Subcutaneous abdominal adipose tissue (tissue), 5 donors: ENCODE measurements at regions not wholly inside any gene's neighbourhood (a gene's known extent, or its start where the extent isn't known, plus 50 kb on each side); places are given as distances from the start of the nearest gene placed in this dataset.

Experiments used
- H3K27ac ChIP-seq: one replicate; pipeline ENCODE4 v1.7.0; 2013; ENCODE audit warnings: low read depth, mild to moderate bottlenecking, inconsistent platforms, low read length, moderate library complexity
- H3K27me3 ChIP-seq, 5 donors: one replicate each; pipeline ENCODE4 v1.7.0; 2013; ENCODE audit warnings: low read length in 5 of 5, inconsistent platforms in 1 of 5; ENCODE audit not compliant: control insufficient read depth in 5 of 5, insufficient read depth in 4 of 5
- H3K36me3 ChIP-seq, 5 donors: one replicate each; pipeline ENCODE4 v1.7.0; 2013; ENCODE audit warnings: low read length in 5 of 5; ENCODE audit not compliant: control insufficient read depth in 5 of 5, insufficient read depth in 5 of 5
- H3K4me1 ChIP-seq, 5 donors: one replicate each; pipeline ENCODE4 v1.7.0; 2013; ENCODE audit warnings: low read length in 5 of 5, mild to moderate bottlenecking in 3 of 5, moderate library complexity in 1 of 5; ENCODE audit not compliant: control insufficient read depth in 5 of 5, insufficient read depth in 5 of 5
- H3K4me3 ChIP-seq, 5 donors: one replicate each; pipeline ENCODE4 v1.7.0; 2013; ENCODE audit warnings: low read length in 5 of 5, low read depth in 1 of 5
- H3K9ac ChIP-seq, 5 donors: one replicate each; pipeline ENCODE4 v1.7.0; 2013; ENCODE audit warnings: low read length in 5 of 5, mild to moderate bottlenecking in 4 of 5, moderate library complexity in 3 of 5
- H3K9me3 ChIP-seq, 5 donors: one replicate each; pipeline ENCODE4 v1.7.0; 2013; ENCODE audit warnings: low read length in 5 of 5; ENCODE audit not compliant: control insufficient read depth in 5 of 5
- donor health status: healthy.
- donor health status: healthy.
- donor health status: healthy.
- donor health status: healthy.
- donor health status: healthy.

GRCh38 chr1:69459244-69459643 lies 108.5 kb upstream of the LRRC7 start:
- Histone ChIP-seq H3K4me1 (no peaks in the 10 kb centered on the region), H3K36me3 (no peaks in the 10 kb centered on the region), H3K9ac (no peak overlapping the region), H3K27ac (no peak overlapping the region), H3K4me3 (no peak overlapping the region), H3K9me3 (peaks cover 0 to 7% (median 3%) of the 10 kb centered on the region in 5 donors), H3K27me3 (no peaks in the 10 kb centered on the region)

DNA sequence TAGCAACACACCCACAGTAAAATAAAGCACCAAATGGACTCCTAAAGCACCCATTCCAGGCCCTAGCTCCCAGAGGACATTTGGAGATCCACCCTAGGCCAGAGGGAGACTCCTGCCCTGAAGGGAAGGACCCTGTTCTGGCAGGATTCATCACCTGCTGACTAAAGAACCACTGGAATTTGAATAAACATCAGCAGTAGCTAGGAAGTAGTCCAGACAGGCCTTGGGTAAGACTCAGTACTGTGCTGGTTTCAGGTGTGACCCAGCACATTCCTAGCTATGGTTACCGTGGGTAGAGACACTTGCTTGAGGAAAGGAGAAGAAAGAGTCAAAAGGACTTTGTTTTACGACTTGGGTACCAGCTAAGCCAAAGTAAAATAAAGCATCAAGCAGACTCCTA lies 92.7 kb upstream of the LRRC7 start:
- Histone ChIP-seq H3K27me3 (no peaks in the 10 kb centered on the region), H3K4me1 (no peaks in the 10 kb centered on the region), H3K27ac (no peak overlapping the region), H3K36me3 (no peaks in the 10 kb centered on the region), H3K9ac (no peak overlapping the region), H3K9me3 (no peaks in the 10 kb centered on the region), H3K4me3 (no peak overlapping the region)

GRCh38 chr1:69479734-69480133 lies 88.0 kb upstream of the LRRC7 start:
- no peaks in the 10 kb centered on the region for H3K27me3 ChIP-seq

GRCh38 chr1:69483246-69483645 lies 84.5 kb upstream of the LRRC7 start:
- H3K27me3 ChIP-seq: no peaks in the 10 kb centered on the region
- H3K9me3 ChIP-seq: peaks cover 0 to 3% (median 0%) of the 10 kb centered on the region in 5 donors
- no peak overlapping the region for H3K4me3 ChIP-seq
- H3K9ac ChIP-seq: no peak overlapping the region
- no peak overlapping the region for H3K27ac ChIP-seq
- no peaks in the 10 kb centered on the region for H3K4me1 ChIP-seq
- no peaks in the 10 kb centered on the region for H3K36me3 ChIP-seq

More at GRCh38 chr1:69479734-69480133, 88.0 kb upstream of the LRRC7 start:
- Histone ChIP-seq H3K9ac (no peak overlapping the region), H3K36me3 (no peaks in the 10 kb centered on the region), H3K27ac (no peak overlapping the region), H3K4me1 (no peaks in the 10 kb centered on the region), H3K9me3 (no peaks in the 10 kb centered on the region), H3K4me3 (no peak overlapping the region)

DNA sequence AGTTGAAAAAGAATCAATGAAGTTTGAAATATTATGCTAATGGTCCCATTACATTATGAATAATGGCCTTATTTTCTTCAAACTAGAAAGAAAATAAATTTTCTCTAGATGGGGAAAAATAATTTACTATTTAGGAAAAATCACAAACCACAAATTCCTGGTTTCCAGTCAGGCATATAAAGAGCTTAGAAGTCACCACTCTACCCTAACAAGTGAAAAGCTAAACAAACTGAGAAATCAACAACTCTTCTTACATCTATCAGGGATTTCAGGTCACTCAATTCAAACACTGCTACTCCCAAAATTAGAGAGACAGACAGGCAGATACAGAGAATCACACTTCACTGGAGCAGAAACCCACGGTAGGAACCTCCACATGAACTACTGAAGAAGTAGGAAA lies 82.1 kb upstream of the LRRC7 start:
- Histone ChIP-seq H3K36me3 (no peaks in the 10 kb centered on the region), H3K27ac (no peak overlapping the region), H3K4me3 (no peak overlapping the region), H3K9ac (no peak overlapping the region), H3K27me3 (no peaks in the 10 kb centered on the region), H3K9me3 (peaks cover 0 to 4% (median 0%) of the 10 kb centered on the region in 5 donors), H3K4me1 (no peaks in the 10 kb centered on the region)

GRCh38 chr1:69491416-69491815 lies 76.3 kb upstream of the LRRC7 start:
- H3K27ac ChIP-seq: no peak overlapping the region
- no peaks in the 10 kb centered on the region for H3K4me1 ChIP-seq
- no peak overlapping the region for H3K4me3 ChIP-seq
- H3K36me3 ChIP-seq: no peaks in the 10 kb centered on the region
- H3K9me3 ChIP-seq: peaks cover 0 to 4% (median 0%) of the 10 kb centered on the region in 5 donors
- H3K9ac ChIP-seq: no peak overlapping the region
- no peaks in the 10 kb centered on the region for H3K27me3 ChIP-seq

DNA sequence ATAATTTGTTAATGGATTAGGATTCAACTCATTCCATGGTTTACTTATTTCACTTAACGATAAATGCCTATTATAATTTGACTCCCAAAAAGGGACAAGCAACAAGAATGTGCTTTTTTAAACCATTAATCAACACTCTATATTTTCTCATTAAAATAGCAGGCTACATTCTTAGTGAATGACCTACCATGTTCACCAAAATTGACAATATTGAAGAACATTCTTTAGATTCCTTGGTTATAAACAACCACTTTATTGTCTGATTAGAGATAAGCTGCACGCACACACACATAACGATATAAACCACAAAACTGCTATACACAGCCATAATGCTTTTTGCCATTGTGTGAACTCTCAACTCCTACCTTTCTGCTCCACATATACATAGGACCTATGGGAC lies 75.4 kb upstream of the LRRC7 start:
- Histone ChIP-seq H3K27ac (no peak overlapping the region), H3K9me3 (peaks cover 0 to 4% (median 0%) of the 10 kb centered on the region in 5 donors), H3K9ac (no peak overlapping the region), H3K4me1 (no peaks in the 10 kb centered on the region), H3K27me3 (no peaks in the 10 kb centered on the region), H3K4me3 (no peak overlapping the region), H3K36me3 (no peaks in the 10 kb centered on the region)

DNA sequence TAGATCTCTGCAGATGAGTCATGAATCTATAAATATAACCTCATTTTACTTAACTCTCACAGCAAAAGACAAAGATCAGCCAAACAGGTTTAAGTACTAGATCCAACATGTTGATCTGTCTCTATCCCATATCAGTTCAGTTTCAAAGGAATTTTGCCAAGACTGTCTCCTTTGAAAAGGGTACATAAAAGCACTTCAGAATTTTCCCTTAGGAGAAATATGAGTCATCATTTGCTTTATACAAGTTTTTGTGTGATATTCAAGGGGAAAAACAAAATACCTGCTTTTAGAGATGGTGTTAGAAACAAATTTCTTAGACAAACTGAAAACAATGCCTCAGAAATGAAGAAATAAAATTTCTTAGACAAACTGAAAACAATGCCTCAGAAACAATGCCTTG lies 73.5 kb upstream of the LRRC7 start:
- no peak overlapping the region for H3K9ac ChIP-seq
- H3K36me3 ChIP-seq: no peaks in the 10 kb centered on the region
- H3K27ac ChIP-seq: no peak overlapping the region
- H3K27me3 ChIP-seq: no peaks in the 10 kb centered on the region
- H3K4me1 ChIP-seq: no peaks in the 10 kb centered on the region
- no peak overlapping the region for H3K4me3 ChIP-seq
- no peaks in the 10 kb centered on the region for H3K9me3 ChIP-seq

DNA sequence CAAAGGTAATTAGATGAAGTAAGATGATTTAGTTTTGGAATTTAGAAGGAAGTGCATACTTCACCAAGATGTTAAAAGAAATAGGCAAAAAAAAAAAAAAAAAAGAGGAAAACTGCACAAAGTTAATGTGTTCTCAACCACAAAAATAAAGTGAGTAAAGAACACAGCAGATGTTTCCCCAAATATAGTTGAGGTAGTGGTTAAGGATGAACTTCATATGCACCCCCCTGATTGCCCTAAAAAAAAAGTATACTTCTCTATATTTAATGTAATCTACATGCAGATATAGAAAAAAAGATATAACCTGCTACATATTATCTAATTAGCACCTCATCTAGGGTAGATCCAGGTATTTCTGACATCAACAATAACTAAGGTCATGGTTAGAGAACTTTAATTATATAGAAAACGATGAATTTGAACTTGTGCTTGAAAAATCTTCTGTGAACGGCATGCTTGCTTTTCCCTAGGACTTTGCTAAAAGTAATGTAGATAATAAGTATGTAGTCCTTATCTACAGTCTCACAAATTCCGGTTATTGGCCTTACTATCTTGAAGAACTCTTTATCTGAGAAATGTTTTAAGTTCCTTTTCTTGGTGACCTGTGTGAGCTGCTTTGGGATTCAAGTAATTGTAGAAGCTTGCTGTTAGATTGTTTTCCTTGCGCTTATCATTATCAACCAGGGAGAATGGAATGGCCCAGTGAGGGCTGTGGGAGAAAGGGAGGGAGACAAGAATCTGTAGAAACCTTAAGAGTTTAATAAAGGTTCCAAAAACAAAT lies 70.1 kb upstream of the LRRC7 start:
- no peaks in the 10 kb centered on the region for H3K4me1 ChIP-seq
- H3K27ac ChIP-seq: no peak overlapping the region
- H3K4me3 ChIP-seq: no peak overlapping the region

DNA sequence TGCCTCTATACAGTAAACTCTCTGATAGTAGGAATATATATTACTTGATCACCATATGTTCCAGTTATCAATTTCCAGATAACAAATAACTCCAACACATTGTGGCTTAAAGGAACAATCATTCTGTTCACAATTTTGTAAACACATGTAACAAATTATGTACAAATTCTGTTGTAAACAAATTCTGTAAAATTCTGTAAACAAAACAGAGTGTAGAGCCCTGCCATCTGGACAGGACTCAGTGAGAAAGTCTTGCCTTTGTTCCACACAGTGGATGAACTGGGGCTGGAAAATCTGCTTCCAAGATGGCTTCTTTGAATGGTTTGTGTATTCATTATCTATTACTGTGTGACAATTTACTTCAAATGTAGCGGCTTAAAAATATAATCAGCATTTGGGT lies 69.0 kb upstream of the LRRC7 start:
- H3K27ac ChIP-seq: no peak overlapping the region
- no peaks in the 10 kb centered on the region for H3K4me1 ChIP-seq
- H3K27me3 ChIP-seq: no peaks in the 10 kb centered on the region
- H3K36me3 ChIP-seq: no peaks in the 10 kb centered on the region
- H3K4me3 ChIP-seq: no peak overlapping the region
- no peaks in the 10 kb centered on the region for H3K9me3 ChIP-seq
- no peak overlapping the region for H3K9ac ChIP-seq

More for the DNA sequence above, 70.1 kb upstream of the LRRC7 start:
- Histone ChIP-seq H3K36me3 (no peaks in the 10 kb centered on the region), H3K27me3 (no peaks in the 10 kb centered on the region), H3K9me3 (no peaks in the 10 kb centered on the region), H3K9ac (no peak overlapping the region)
